ENCODE measurements at regions not wholly inside any gene's neighbourhood (a gene's known extent, or its start where the extent isn't known, plus 50 kb on each side); places are given as distances from the start of the nearest gene placed in this dataset.

- no peak for TF ChIP-seq CTCF (IDR thresholded peaks at IDR 0.05)
- TF ChIP-seq POLR2AphosphoS5 (IDR thresholded peaks at IDR 0.05): no peak
- no peak for TF ChIP-seq POLR2A (IDR thresholded peaks at IDR 0.05; ENCODE audit: low read depth)
Observed at GRCh38 chr4:23323436-23323835, 566.4 kb downstream of the PPARGC1A start.

Data from esophagus muscularis mucosa (tissue), 3 donors.